ENCODE measurements at regions not wholly inside any gene's neighbourhood (a gene's known extent, or its start where the extent isn't known, plus 50 kb on each side); places are given as distances from the start of the nearest gene placed in this dataset.
"Not testable (repeated sequence)": the region's sequence is repeated elsewhere in the genome, so short reads cannot be mapped to it uniquely, and the experiment has no call there.

GRCh38 chr5:112581811-112582320, 155.8 kb upstream of the APC start:
- Histone ChIP-seq H3K9me3 (ENCODE audit: control insufficient read depth, insufficient read depth, low read length) (no peaks in the 10 kb centered on the region), H3K36me3 (ENCODE audit: control insufficient read depth, insufficient read depth, low read length) (no peaks in the 10 kb centered on the region), H3K4me1 (ENCODE audit: control insufficient read depth, insufficient read depth, low read length) (peaks cover 3% of the 10 kb centered on the region), H3K9ac (ENCODE audit: low read depth, low read length) (no peak overlapping the region), H3K4me3 (ENCODE audit: low read depth, low read length) (no peak overlapping the region), H3K27me3 (ENCODE audit: control insufficient read depth, insufficient read depth, low read length) (no peaks in the 10 kb centered on the region)

DNA sequence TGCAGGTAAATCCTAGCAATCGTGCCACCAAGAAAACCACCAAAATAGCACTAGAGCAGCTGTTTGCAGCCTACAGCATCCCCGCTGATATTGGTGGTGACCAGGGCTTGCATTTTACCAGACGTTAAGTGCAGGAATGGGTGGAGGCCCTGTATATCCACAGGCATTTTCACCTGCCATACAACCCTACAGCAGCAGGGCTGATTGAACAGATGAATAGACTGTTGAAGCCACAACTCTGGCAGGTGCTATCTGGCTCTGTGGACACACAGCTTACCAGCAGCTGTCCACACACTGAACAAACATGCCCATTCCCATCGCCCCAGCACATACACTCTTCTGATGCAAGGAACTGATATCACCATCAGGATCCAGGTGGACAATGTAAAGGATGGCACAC, 154.5 kb upstream of the APC start:
- Histone ChIP-seq H3K4me1 (ENCODE audit: control insufficient read depth, insufficient read depth, low read length) (peaks cover 3% of the 10 kb centered on the region), H3K27me3 (ENCODE audit: control insufficient read depth, insufficient read depth, low read length) (no peaks in the 10 kb centered on the region)

DNA sequence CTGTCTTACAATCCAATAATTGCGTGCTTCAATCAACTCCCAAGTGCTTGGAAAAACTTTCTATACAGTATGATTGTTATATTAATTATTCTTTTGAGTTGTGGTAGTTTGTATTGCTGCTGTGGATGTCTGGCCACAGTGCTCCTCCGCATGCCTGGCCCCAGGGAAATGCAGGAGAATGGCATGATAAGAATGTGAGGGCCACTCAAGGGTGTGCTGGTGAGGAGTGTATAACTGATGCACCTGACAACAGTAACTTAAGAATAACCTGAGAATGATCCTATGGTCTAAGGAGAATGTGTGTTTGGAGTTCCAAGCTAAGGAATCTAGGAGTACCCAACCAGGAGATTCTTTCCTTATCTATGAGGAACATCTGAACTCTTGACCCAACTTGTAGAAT, 152.9 kb upstream of the APC start:
- Histone ChIP-seq H3K4me3 (ENCODE audit: low read depth, low read length) (no peak overlapping the region), H3K9ac (ENCODE audit: low read depth, low read length) (no peak overlapping the region), H3K9me3 (ENCODE audit: control insufficient read depth, insufficient read depth, low read length) (no peaks in the 10 kb centered on the region)

More for the DNA sequence above, 154.5 kb upstream of the APC start:
- no peaks in the 10 kb centered on the region for H3K9me3 ChIP-seq (ENCODE audit: control insufficient read depth, insufficient read depth, low read length)
- H3K4me3 ChIP-seq (ENCODE audit: low read depth, low read length): no peak overlapping the region
- H3K36me3 ChIP-seq (ENCODE audit: control insufficient read depth, insufficient read depth, low read length): no peaks in the 10 kb centered on the region
- H3K9ac ChIP-seq (ENCODE audit: low read depth, low read length): no peak overlapping the region

DNA sequence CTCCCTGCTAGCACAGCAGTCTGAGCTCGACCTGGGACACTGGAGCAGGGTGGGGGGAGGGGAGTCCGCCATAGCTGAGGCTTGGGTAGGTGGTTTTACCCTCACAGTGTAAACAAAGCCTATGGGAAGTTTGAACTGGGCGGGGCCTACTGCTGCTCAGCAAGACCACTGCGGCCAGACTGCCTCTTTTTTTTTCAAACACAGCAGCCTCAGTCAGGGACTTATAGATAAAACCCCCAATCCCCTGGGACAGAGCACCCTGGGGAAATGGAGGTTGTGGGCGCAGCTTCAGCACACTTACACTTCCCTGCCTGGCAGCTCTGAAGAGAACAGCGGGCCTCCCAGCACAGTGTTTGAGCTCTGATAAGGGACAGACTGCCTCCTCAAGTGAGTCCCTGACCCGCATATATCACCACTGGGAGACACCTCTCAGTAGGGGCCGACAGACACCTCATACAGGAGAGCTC, 151.1 kb upstream of the APC start:
- no peak overlapping the region for H3K9ac ChIP-seq (ENCODE audit: low read depth, low read length)
- no peaks in the 10 kb centered on the region for H3K36me3 ChIP-seq (ENCODE audit: control insufficient read depth, insufficient read depth, low read length)
- H3K4me1 ChIP-seq (ENCODE audit: control insufficient read depth, insufficient read depth, low read length): peaks cover 3% of the 10 kb centered on the region

More for the DNA sequence above, 152.9 kb upstream of the APC start:
- Histone ChIP-seq H3K4me1 (ENCODE audit: control insufficient read depth, insufficient read depth, low read length) (peaks cover 3% of the 10 kb centered on the region), H3K36me3 (ENCODE audit: control insufficient read depth, insufficient read depth, low read length) (no peaks in the 10 kb centered on the region), H3K27me3 (ENCODE audit: control insufficient read depth, insufficient read depth, low read length) (no peaks in the 10 kb centered on the region)

DNA sequence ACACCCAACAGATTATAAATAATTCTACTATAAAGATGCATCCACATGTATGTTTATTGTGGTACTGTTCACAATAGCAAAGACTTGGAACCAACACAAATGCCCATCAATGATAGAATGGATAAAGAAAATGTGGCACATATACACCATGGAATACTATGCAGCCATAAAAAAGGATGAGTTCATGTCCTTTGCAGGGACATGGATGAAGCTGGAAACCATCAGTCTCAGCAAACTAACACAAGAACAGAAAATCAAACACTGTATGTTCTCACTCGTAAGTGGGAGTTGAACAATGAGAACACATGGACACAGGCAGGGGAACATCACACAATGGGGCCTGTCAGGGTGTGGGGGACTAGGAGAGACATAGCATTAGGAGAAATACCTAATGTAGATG, 146.8 kb upstream of the APC start:
- H3K4me1 ChIP-seq (ENCODE audit: control insufficient read depth, insufficient read depth, low read length); H3K27me3 ChIP-seq (ENCODE audit: control insufficient read depth, insufficient read depth, low read length); H3K36me3 ChIP-seq (ENCODE audit: control insufficient read depth, insufficient read depth, low read length); H3K9me3 ChIP-seq (ENCODE audit: control insufficient read depth, insufficient read depth, low read length); H3K4me3 ChIP-seq (ENCODE audit: low read depth, low read length); H3K9ac ChIP-seq (ENCODE audit: low read depth, low read length): not testable (repeated sequence)

More for the DNA sequence above, 151.1 kb upstream of the APC start:
- no peaks in the 10 kb centered on the region for H3K27me3 ChIP-seq (ENCODE audit: control insufficient read depth, insufficient read depth, low read length)
- no peak overlapping the region for H3K4me3 ChIP-seq (ENCODE audit: low read depth, low read length)
- no peaks in the 10 kb centered on the region for H3K9me3 ChIP-seq (ENCODE audit: control insufficient read depth, insufficient read depth, low read length)

- Histone ChIP-seq H3K4me3 (ENCODE audit: low read depth, low read length) (no peak overlapping the region), H3K36me3 (ENCODE audit: control insufficient read depth, insufficient read depth, low read length) (no peaks in the 10 kb centered on the region), H3K4me1 (ENCODE audit: control insufficient read depth, insufficient read depth, low read length) (no peaks in the 10 kb centered on the region), H3K27me3 (ENCODE audit: control insufficient read depth, insufficient read depth, low read length) (no peaks in the 10 kb centered on the region), H3K9ac (ENCODE audit: low read depth, low read length) (no peak overlapping the region), H3K9me3 (ENCODE audit: control insufficient read depth, insufficient read depth, low read length) (no peaks in the 10 kb centered on the region)
These were observed 143.4 kb upstream of the APC start for GRCh38 chr5:112594095-112594850.

- Histone ChIP-seq H3K27me3 (ENCODE audit: control insufficient read depth, insufficient read depth, low read length) (no peaks in the 10 kb centered on the region), H3K4me3 (ENCODE audit: low read depth, low read length) (no peak overlapping the region), H3K4me1 (ENCODE audit: control insufficient read depth, insufficient read depth, low read length) (no peaks in the 10 kb centered on the region), H3K36me3 (ENCODE audit: control insufficient read depth, insufficient read depth, low read length) (no peaks in the 10 kb centered on the region), H3K9me3 (ENCODE audit: control insufficient read depth, insufficient read depth, low read length) (no peaks in the 10 kb centered on the region), H3K9ac (ENCODE audit: low read depth, low read length) (no peak overlapping the region)
These were observed 142.7 kb upstream of the APC start for GRCh38 chr5:112594941-112595340.

DNA sequence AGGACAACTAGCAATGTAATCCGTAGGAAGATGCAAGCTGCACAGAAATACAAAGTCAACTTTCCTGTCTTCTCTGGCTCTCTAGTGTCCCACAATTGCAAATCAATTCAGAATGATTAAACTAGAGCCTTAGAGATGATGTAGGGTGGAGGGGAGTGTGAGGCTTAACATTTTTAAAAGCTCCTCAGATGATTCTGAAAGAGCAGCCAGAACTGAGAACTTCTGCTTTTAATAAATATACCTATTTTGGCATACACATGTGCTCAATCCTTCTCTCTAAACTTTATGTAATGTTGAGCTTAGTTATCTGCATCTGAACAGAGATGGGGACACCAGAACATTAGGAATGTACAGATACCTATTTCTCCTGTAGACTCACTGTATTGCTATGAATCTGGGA, 139.9 kb upstream of the APC start:
- no peaks in the 10 kb centered on the region for H3K36me3 ChIP-seq (ENCODE audit: control insufficient read depth, insufficient read depth, low read length)
- no peaks in the 10 kb centered on the region for H3K4me1 ChIP-seq (ENCODE audit: control insufficient read depth, insufficient read depth, low read length)
- no peak overlapping the region for H3K4me3 ChIP-seq (ENCODE audit: low read depth, low read length)
- no peaks in the 10 kb centered on the region for H3K27me3 ChIP-seq (ENCODE audit: control insufficient read depth, insufficient read depth, low read length)
- H3K9ac ChIP-seq (ENCODE audit: low read depth, low read length): no peak overlapping the region
- no peaks in the 10 kb centered on the region for H3K9me3 ChIP-seq (ENCODE audit: control insufficient read depth, insufficient read depth, low read length)

- H3K4me3 ChIP-seq (ENCODE audit: low read depth, low read length); H3K9me3 ChIP-seq (ENCODE audit: control insufficient read depth, insufficient read depth, low read length); H3K27me3 ChIP-seq (ENCODE audit: control insufficient read depth, insufficient read depth, low read length); H3K9ac ChIP-seq (ENCODE audit: low read depth, low read length); H3K4me1 ChIP-seq (ENCODE audit: control insufficient read depth, insufficient read depth, low read length); H3K36me3 ChIP-seq (ENCODE audit: control insufficient read depth, insufficient read depth, low read length): not testable (repeated sequence)
These were observed 137.2 kb upstream of the APC start for GRCh38 chr5:112600510-112600909.

DNA sequence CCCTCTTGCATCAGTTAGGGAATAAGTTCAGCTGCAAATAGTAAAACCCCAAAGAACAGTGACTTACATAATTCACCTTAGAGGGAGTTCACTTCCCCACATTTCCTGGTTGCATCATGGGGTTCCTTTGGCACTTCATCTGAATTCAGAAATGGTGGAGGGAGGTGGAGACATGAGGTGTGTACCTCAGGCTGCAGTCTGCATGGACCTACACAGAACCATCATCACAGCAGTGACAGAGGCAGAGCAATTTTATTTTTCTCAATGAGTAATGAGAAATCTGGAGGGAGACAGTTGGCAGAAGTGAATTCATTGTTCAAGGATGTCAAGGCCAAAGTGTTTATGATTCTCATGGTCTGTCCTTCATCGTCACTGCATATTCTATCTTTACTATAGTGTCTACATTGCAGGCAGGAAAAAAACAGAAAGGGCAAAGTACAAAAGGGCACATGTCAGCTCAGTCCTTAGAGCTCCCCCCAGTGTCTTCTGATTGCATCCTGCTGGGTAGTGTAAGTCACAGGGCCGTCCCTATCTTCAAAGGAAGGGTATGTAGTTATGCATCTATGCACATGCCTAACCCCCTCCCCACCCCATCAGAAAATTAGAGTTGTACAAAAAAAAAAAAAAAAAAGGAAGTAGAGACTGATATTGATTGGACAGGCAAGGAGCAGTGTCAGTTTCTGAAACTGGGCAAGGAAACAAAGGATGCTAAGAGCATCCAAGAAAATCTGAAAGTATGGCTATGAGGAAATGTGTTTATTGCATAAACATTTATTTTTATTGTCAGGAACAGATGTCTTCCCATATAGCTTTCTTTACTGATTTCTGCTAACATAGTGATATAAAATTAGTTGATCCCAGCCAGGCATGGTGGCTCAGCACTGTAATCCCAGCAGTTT, 132.7 kb upstream of the APC start:
- H3K36me3 ChIP-seq (ENCODE audit: control insufficient read depth, insufficient read depth, low read length): no peaks in the 10 kb centered on the region
- H3K9me3 ChIP-seq (ENCODE audit: control insufficient read depth, insufficient read depth, low read length): no peaks in the 10 kb centered on the region
- H3K27me3 ChIP-seq (ENCODE audit: control insufficient read depth, insufficient read depth, low read length): no peaks in the 10 kb centered on the region
- no peak overlapping the region for H3K9ac ChIP-seq (ENCODE audit: low read depth, low read length)
- H3K4me1 ChIP-seq (ENCODE audit: control insufficient read depth, insufficient read depth, low read length): no peaks in the 10 kb centered on the region
- H3K4me3 ChIP-seq (ENCODE audit: low read depth, low read length): no peak overlapping the region

DNA sequence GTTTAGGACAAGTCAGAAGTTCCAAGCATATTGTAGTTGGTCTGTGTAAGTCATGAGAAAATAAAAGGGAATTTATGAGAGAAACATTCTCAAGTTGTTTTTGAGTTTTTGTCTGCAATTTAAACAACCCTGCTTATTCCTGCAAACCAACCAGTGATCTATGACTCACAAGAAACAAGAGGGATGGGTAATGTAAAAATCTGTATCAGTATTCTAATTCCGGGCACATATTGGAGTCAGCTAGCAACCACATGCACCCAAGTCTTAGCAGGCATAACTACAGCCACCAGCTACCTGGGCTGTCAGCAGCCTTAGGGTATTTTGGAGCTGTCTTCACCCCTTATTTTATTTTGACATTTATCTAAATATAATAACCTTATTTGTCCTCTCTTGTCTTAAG, 128.7 kb upstream of the APC start:
- no peaks in the 10 kb centered on the region for H3K36me3 ChIP-seq (ENCODE audit: control insufficient read depth, insufficient read depth, low read length)
- H3K9me3 ChIP-seq (ENCODE audit: control insufficient read depth, insufficient read depth, low read length): no peaks in the 10 kb centered on the region
- H3K9ac ChIP-seq (ENCODE audit: low read depth, low read length): no peak overlapping the region
- H3K27me3 ChIP-seq (ENCODE audit: control insufficient read depth, insufficient read depth, low read length): no peaks in the 10 kb centered on the region
- H3K4me3 ChIP-seq (ENCODE audit: low read depth, low read length): no peak overlapping the region
- H3K4me1 ChIP-seq (ENCODE audit: control insufficient read depth, insufficient read depth, low read length): no peaks in the 10 kb centered on the region

- H3K27me3 ChIP-seq (ENCODE audit: control insufficient read depth, insufficient read depth, low read length): no peaks in the 10 kb centered on the region
- no peaks in the 10 kb centered on the region for H3K36me3 ChIP-seq (ENCODE audit: control insufficient read depth, insufficient read depth, low read length)
- H3K4me3 ChIP-seq (ENCODE audit: low read depth, low read length): no peak overlapping the region
- no peaks in the 10 kb centered on the region for H3K9me3 ChIP-seq (ENCODE audit: control insufficient read depth, insufficient read depth, low read length)
- no peaks in the 10 kb centered on the region for H3K4me1 ChIP-seq (ENCODE audit: control insufficient read depth, insufficient read depth, low read length)
- H3K9ac ChIP-seq (ENCODE audit: low read depth, low read length): no peak overlapping the region
These were observed 125.0 kb upstream of the APC start for GRCh38 chr5:112612663-112613062.
